ENCODE measurements at regions not wholly inside any gene's neighbourhood (a gene's known extent, or its start where the extent isn't known, plus 50 kb on each side); places are given as distances from the start of the nearest gene placed in this dataset.
"Not testable (repeated sequence)": the region's sequence is repeated elsewhere in the genome, so short reads cannot be mapped to it uniquely, and the experiment has no call there.

DNA sequence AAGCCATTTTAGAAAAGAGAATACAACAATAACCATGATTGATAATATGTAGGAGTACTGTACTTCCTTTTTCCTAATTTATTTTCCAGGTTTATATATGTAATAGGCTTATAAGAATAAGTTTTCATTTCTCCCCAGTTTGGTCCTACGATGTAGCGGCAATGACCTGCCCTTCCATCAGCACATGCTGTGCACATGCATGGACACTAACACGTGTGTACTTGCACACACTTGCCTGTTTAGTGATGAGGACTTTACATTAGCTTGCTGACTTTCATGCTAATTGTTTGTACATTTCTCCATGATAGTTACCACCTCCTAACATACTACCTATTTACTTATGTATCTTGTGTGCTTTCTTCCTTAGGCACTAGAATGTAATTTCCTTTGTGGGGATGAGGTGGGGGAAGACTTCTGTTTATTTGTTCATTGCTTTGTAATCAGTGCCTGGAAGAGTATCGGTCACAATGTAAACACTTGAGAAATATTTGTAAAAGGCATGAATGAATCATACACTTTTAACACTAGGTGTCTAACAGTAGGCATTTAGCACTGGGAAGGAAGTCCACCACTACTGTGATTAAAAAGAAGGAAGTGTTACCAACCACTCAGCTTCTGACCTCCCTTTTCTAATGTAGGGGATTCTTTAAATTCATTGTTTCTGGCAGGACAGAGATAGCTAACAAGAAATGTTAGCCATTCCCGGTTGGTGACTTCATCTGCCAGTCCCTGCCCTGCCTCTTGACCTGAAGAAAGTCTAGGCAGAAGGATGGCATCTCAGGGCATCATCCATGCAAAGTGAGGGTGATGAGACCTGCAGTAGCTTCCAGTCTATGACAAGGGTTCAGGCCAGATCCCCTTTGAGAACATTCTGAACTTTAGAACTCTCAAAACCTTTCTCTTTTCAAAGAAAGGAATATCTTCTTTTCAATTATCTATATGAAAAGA is 120.2 kb upstream of the RAB18 start:
- Histone ChIP-seq H3K27me3 (no peaks in the 10 kb centered on the region), H3K9me3 (no peaks in the 10 kb centered on the region), H3K36me3 (no peaks in the 10 kb centered on the region), H3K4me1 (peaks cover 0 to 7% (median 3%) of the 10 kb centered on the region in 4 donors), H3K4me3 (no peak overlapping the region), H3K27ac (no peak overlapping the region)
- ATAC-seq (ENCODE audit: low FRiP score in 2 of 2) (no peak), DNase-seq (no peak)
- TF ChIP-seq EP300 (IDR thresholded peaks at IDR 0.05) (no peak), POLR2A (IDR thresholded peaks at IDR 0.05) (no peak), CTCF (IDR thresholded peaks at IDR 0.05) (no peak), POLR2AphosphoS5 (IDR thresholded peaks at IDR 0.05) (no peak)
- 55 to 56% methylated on average over 5 of the region's 5 CpGs for WGBS, 2 donors

DNA sequence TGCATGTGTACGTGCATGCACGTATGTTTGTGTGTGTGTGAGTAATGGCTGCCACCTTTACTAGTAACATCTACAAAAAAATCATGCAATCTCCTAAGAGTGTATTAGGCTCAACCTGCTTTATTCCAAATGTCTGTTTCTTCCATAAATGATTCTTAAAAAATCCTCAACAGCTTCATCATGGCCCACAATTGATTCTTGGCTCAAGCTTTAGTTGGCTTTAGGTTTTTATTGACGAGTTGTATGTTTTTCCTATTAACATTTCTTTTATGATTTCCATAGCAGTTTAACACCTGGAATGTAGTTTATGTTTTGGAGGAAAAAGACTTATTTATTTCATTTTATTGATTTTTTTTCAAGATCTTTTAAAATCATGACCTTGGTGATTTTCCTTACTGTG is 121.9 kb upstream of the RAB18 start:
- ATAC-seq (ENCODE audit: low FRiP score in 2 of 2) (no peak), DNase-seq (no peak)
- Histone ChIP-seq H3K9me3 (no peaks in the 10 kb centered on the region), H3K36me3 (no peaks in the 10 kb centered on the region), H3K4me3 (no peak overlapping the region), H3K27me3 (no peaks in the 10 kb centered on the region), H3K27ac (no peak overlapping the region), H3K4me1 (peaks cover 0 to 7% (median 3%) of the 10 kb centered on the region in 4 donors)
- TF ChIP-seq POLR2AphosphoS5 (IDR thresholded peaks at IDR 0.05): no peak
- TF ChIP-seq EP300 (IDR thresholded peaks at IDR 0.05): no peak
- TF ChIP-seq POLR2A (IDR thresholded peaks at IDR 0.05): no peak
- no peak for TF ChIP-seq CTCF (IDR thresholded peaks at IDR 0.05)
- 93% methylated on average over 3 of the region's 3 CpGs for WGBS, 2 donors

DNA sequence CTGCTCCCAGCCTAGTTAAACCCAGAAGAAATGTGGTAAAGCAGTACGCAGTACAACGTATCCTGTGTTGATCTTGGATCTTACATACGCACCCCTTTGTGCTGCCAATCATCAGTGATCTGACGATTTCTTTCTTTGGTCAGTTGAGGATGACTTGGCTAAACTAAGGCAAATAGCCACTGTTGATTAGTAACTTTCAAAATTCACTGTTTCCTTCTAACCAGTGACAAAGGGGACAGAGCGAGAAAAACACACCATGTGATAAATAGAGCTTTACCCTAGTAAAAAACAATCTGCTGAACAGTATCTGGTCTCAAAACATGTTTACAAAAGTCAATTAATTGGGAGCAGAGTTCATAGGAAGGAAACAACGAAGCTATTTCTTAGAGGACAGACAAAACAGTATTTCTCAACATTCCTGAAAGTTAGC is 123.2 kb upstream of the RAB18 start:
- H3K9me3 ChIP-seq: no peaks in the 10 kb centered on the region
- TF ChIP-seq POLR2A (IDR thresholded peaks at IDR 0.05) (no peak), POLR2AphosphoS5 (IDR thresholded peaks at IDR 0.05) (no peak), CTCF (IDR thresholded peaks at IDR 0.05) (no peak), EP300 (IDR thresholded peaks at IDR 0.05) (no peak)
- H3K27ac ChIP-seq: no peak overlapping the region
- H3K27me3 ChIP-seq: no peaks in the 10 kb centered on the region
- no peaks in the 10 kb centered on the region for H3K36me3 ChIP-seq
- ATAC-seq (ENCODE audit: low FRiP score in 2 of 2) (no peak), DNase-seq (no peak)
- WGBS, 2 donors: 71 to 73% methylated on average over 6 of the region's 6 CpGs
- no peak overlapping the region for H3K4me3 ChIP-seq
- peaks cover 0 to 7% (median 3%) of the 10 kb centered on the region in 4 donors for H3K4me1 ChIP-seq

DNA sequence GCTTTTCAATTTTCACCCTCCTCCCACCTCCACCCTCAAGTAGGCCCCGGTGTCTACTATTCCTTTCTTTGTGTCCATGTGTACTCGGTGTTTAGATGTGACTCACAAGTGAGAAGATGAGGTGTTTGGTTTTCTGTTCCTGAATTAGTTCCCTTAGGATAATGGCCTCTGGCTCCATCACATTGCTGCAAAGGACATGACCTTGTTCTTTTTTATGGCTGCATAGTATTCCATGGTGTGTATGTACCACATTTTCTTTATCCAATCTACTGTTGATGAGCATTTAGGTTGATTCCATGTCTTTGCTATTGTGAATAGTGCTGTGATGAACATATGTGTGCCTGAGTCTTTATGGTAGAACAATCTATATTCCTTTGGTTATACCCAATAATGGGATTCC is 125.1 kb upstream of the RAB18 start:
- H3K27me3 ChIP-seq; H3K4me3 ChIP-seq; H3K9me3 ChIP-seq; H3K4me1 ChIP-seq; ATAC-seq (ENCODE audit: low FRiP score in 2 of 2); H3K27ac ChIP-seq; H3K36me3 ChIP-seq; DNase-seq: not testable (repeated sequence)
- 98% methylated on average over 2 of the region's 2 CpGs for WGBS, 2 donors

DNA sequence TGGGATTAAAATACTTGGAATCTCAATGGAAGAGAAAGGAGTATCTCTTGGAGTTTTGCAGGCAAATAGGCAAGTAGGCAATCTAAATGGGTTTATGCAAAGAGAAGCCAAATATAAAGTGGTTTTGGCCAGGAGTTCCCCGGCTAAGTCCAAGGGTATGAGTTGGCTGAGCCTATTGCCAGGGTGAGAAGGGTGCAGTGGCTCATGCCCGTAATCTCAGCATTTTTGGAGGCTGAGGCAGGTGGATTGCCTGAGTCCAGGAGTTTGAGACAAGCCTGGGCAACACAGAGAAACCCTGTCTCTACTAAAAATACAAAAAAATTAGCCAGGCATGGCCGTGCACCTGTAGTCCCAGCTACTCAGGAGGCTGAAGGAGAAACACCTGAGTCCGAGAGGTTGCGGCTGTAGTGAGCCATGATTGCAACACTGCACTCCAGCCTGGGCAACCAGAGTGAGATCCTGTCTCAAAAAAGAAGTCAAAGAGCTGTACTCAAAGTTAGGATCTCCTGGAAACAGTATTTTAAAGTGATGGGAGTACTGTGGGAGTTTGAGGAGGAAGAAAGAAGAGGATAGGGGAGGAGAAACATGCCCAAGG is 130.4 kb upstream of the RAB18 start:
- Histone ChIP-seq H3K4me1 (no peaks in the 10 kb centered on the region), H3K9me3 (no peaks in the 10 kb centered on the region), H3K36me3 (no peaks in the 10 kb centered on the region), H3K4me3 (no peak overlapping the region), H3K27me3 (no peaks in the 10 kb centered on the region), H3K27ac (no peak overlapping the region)
- ATAC-seq (ENCODE audit: low FRiP score in 2 of 2) (no peak), DNase-seq (peak in 1 of 2 donors; percentile 49)
- 73 to 81% methylated on average over 5 of the region's 5 CpGs for whole genome bisulfite sequencing, 2 donors
- no peak for TF ChIP-seq EP300 (IDR thresholded peaks at IDR 0.05)
- TF ChIP-seq CTCF (IDR thresholded peaks at IDR 0.05): no peak
- TF ChIP-seq POLR2A (IDR thresholded peaks at IDR 0.05): no peak
- no peak for TF ChIP-seq POLR2AphosphoS5 (IDR thresholded peaks at IDR 0.05)
